Activated CD4-positive, alpha-beta T cell treated with anti-CD3 and anti-CD28 coated beads, Interleukin-2, amount 50 U/mL, for 16 hours (primary cell): ENCODE measurements at regions not wholly inside any gene's neighbourhood (a gene's known extent, or its start where the extent isn't known, plus 50 kb on each side); places are given as distances from the start of the nearest gene placed in this dataset.

ENCODE experiments used
- DNase-seq: peaks from one replicate; pipeline ENCODE4 v3.0.0-alpha.2; 2020

DNA sequence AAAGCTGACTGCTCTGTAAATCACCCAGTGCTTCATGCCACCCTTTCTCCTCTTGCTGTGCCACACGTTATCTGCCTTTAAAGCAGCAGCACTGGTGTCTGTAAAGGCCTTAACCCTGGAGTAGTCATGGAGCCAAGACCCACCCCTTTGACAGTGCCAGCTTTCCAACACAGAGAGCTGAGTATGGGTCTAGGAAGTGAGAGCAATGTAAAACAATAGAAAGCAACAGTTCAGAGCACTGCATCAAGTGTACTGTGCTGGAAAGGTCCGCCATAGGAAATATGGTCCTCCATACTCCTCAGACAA is 139.5 kb downstream of the DAD1 start:
- DNase-seq, result no peak

DNA sequence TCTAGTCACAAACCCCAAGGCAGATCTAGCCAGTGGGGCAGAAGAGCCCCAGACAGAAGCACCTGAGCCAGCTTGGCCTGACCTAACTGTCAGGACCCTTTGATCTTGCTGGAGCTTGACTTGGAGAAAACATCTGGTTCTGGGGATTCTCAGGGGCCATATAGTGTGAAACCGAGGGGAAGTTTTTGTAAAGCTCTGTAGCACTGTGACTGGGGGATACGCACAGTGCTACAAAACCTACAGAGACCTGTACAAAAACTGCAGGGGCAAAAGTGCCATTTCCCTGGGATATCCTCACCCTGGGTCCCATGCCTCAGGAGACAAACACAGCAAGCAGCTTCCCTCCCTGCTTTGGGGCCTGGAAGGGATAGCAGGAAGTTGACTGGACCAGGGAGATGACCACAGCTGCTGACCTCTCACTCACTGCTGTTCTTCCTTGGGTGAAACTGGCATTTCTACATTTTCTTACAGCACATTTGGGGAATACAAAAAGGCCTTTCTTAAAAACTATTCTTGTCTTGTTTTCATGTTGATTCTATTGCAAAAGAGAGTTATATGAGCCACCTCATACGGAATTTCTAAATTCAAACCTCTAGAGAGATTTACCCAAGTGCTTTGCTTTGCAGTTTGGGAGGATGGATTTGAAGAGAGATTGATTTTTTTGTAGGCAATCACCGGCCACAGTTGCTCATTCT is 140.0 kb downstream of the DAD1 start:
- no peak for DNase-seq

DNA sequence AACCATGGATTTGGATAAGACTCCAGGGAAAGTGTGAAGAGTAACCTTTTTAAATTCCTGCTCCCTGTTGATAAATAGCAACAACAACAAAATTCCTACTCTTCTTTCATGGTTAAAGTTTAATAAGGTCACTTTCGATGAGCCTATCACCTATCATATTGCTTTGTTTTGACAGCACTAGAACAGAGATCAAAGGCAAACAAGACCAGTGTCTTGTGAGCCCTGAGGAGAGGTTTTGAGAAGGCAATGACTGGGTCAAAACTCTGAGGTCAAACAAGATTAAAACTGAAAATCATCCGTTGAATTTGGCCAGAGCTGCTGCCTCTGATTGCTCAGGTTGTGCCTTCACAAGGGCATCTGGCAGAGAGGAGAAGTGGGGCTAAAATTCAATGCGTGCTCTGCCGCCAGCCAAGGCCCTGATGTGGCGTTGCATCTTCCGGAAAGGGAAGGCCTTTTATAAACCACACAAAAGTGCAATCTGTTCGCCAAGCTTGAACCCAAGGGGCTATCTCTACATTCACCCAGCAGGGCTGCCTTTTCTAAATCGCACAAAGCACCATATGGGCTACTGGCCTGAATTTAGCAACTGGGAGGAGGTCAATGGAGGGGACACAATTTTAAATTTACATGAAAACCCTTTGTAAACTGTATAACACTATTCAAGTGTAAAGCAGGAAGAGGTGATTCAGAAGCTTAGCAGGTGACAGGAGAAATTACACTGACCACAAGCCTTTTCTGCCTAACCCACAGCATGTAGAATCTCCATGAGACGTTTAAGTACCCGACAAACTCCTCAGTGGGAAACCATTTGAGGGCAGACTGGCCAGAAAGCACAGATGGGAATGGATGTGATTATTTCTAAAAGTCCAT is 140.8 kb downstream of the DAD1 start:
- no peak for DNase-seq

DNA sequence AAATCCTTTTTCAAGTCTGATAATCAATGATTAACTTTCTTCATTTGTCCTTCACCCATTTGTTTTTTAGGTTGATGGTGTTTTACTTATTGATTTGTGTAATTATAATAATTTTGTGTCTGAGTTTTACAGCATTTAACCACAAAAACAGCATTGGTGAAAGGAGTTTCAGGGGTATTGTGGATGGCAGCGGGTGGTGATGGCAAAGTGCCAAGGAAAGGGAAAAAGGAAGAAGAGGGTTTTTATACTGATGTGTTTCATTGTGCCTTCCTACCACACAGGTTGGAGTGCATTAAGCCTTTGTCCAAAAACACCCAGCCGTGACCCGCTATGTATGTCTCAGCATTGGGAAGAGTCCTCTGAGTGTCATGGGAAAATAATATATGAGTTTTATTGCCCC is 150.3 kb downstream of the DAD1 start:
- no peak for DNase-seq

DNA sequence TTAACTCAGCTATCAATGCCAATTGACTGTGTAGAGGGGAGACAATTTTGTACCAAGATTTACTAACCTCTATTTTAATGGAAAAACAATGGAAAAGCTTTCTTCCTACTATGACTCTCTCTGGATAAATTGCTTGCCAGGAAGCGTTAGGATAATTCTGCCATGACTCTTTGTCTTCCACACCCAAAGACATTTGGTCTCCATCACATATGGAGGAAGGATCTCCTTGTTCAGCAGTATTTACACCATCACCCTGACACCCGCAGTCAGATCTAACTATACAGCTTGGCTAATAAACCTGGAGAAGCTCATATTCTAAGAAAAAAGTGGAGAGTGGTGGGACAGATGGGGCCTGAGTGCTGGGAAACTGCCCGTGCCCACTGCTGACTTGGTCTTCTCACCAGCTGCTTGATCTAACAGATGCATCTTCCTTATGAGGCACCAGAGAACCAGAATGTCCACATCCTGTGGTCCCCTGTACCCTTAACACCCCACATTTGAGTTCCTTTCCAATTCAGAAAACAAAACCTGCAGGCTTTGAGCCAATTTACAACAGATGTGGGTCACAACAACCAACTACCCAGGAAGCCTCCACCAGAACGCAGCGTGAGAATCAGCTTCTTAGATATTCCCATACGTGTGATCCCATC is 154.0 kb downstream of the DAD1 start:
- no peak for DNase-seq

DNA sequence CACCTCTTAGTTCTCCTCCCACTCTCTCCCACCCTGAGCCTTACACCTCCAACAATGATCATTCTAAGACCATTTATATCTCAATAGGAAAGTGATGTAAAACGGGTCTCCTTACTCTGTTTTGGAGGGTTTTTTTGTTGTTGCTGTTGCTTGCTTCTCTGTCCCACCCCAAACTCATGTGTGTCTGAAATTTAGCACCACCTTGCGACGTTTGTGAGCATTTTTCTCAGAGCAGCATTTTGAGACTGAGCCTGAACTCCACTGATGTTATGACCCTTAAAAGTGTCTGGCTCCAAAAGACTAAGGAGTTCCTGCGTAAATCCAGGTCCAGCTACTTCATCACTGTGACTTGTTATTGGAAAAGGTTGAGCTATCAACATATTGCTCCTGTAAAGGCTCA is 155.0 kb downstream of the DAD1 start:
- DNase-seq, result no peak

DNA sequence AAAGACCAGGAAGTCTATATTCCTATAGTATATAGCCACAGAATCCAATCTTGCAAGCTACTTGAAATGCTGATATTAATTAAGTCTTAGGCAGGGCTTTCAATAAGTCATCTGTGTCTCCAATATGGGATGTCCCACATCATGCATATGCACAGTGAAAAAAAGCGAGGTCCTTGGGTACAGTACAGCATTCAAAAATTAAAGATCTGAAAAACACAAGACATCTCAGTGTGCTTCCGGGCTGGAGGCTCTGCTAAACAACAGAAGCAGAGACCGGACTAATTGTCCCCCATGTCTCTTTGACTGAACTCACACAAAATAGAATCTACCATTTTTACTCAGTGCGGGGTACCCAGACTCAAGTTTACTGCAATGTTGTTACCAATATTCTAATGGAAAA is 156.0 kb downstream of the DAD1 start:
- no peak for DNase-seq

DNA sequence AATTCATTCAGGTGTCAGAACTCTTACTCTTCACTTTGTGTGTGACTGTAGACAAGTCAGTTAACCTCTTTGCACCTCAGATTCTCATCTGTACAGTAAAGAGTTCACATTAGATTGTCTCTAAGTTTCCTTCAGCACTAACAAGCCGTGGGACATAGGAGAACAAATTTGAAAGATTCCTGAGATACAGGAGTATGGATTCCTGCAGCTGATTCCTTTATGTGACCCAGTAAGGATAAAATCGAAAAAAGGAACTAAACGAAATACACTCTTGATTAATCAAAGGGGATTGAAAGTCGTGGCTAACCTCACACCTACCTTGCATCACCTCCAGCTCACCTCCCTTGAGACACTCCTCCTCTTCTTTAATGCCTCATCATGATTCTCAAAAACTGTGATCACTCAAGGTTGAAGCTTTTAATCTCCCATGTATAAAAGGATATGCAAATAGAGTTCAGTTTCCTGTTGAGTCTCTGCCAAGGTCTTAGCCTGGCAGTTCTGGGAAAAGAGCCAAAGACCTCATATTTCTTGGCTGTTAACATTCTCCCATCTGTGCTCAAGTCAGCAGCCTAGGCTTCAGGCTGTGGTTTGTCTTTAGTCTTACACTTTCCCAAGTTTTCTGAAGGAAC is 156.6 kb downstream of the DAD1 start:
- DNase-seq, result no peak

DNA sequence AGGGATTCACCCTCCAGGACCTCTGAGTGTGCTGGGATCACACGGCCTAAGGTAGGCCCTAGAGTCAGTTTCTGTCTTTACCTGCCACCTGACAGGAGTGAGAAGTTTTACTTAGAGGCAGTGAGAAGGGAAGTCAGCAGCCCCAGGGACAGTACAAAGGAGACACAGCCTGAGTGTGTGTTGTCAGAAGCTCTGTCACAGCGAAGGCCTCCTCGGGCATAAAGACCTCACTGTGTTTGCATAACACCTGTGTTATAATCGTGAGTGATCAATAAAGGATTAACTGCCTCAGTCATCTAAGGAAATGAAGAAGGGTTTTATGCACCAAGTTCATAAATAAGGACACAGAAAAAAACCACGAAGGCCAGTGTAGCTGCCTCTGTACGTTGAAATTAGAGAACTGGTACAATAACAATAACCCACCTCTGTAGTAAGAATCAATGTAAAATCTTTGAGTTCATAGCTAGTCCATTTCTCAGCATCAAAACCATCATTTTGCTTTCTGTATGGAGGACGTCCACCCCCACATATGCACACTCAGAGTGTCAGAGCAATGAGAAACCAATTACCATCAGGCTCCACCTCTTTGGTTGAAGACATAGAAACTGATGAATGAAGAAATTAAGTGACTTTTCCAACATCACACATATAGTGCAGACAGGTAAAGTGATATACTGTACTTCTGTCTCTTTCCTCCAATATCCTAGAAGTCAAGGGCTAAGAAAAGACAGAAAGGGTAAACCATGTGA is 159.3 kb downstream of the DAD1 start:
- DNase-seq, result no peak

DNA sequence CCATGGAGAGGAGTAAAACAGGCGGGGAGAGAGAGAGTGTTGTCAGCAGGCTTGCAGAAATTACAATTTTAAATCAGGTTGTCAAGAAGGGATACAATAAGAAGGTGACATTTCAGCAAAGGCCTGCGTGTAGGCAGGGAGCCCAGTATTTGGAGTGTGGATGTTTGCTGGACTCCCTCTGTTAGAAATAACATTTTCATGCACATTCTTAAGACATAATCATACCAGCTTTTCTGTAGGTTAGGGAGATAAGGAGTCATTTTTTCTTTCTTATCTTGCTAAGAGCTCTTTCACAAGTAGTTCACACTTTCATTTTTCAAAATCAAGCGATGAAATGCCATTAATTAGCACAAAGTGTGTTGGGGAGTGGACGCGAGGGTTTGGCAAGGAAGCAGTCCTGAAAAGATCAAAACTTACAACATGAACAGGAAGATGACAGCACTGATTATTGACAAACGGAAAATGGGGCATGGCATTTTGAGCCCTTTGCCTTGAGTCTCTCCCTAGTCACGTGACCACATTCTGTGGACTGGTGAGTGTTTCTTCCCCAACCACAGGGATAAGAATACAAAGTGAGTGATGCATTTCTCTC is 160.2 kb downstream of the DAD1 start:
- no peak for DNase-seq

DNA sequence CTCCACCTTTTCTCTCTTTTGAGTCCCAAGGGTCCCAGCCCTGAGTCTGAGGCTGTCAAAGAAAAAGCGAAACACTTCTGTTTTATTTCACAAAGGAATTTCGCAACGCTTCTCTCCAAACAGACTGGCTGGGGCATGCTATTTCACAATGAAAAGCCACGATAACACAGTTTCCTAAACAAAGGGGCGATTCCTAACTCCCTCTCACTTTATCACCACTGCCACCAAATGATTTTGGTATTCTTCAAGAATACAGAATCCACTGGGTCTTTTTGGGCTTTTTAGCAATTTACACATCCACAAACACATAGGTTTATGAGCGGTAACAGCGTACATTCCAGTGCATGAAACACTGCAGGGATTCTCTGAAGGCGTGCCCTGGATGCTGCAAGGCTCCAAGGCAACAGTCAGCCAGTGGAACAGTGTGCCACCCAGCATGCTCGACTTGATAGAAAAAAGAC is 161.2 kb downstream of the DAD1 start:
- DNase-seq, result no peak

DNA sequence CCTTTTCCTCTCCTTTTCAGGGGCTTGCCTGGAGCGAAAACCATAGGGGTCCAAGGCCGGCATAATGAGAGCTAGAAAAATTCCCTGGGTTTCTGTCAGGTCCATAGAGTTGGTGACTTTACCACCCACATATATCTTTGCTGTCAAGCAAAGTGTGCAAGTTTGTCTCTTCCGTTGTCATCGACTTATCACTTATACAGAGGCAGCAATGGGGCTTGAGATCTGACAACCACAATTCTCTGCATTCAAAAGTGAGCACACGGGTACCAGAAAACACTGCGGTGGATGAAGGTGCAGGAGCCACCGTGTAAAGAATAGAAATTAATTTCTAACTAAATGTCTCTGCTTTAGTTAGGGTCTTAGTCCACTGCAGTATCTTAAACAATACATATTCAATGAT is 162.3 kb downstream of the DAD1 start:
- DNase-seq, result no peak

DNA sequence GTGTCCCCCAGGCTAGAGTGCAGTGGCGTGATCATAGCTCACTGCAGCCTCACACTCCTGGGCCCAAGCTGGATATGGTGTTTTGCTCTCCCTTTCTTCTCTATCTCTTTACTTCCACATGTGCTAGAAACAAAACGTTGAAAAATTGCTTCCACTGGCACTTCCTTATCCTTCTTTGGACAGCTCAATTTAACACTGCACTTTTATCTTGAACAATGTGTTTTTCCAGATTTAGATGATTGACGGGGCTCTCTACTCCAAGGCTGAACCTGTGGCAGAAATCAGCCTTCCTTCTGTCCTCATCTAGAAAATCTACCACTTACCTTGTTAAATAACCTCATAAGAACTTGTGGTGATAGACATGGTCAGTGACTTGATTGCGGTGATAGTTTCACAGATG is 165.1 kb downstream of the DAD1 start:
- no peak for DNase-seq

DNA sequence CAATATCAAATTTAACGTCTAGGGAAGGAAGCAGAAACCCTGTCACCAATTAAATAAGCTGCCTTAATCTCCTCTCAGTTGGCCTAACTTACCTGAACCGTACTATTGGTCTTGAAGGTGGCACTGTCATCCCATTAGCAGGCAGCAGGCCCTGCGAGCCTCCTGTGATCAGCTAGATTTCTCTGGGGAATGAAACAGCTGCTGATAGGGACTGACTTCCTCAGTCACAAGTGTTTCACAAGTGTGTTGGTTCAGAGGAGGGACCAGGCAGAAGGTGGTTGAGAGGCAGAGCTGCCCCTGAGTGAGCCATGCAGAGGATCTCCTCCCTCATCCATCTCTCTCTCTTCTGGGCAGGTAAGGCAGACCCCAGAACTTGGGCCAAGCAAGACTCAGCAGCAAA is 166.8 kb downstream of the DAD1 start:
- DNase-seq, result no peak

DNA sequence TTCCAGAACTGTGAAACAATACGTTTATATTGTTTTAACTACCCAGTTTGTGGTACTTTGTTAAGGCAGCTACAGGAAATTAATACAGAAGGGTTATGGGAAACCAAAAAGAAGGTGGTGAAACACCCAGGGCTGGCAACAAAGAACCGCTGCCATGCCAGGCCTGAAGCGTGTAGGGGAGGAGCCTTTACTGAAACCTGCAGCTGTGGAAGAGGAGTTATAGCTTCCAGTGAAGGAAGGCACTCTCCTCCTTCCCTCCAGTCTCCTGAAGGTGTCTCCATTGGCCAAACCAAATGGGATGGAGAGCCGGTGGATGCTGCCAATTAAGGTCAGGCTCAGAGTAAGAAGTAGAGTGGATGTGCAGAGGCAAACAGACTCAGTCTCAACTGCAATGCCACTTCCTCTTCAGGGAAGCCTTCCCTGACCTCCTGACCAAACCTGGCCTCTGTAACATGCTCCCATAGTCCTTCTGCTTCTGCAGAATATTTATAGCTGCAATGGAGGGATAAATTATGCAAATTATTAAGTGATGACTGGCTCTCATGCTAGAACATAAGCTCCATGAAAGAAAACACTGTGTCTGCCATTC is 168.3 kb downstream of the DAD1 start:
- no peak for DNase-seq

DNA sequence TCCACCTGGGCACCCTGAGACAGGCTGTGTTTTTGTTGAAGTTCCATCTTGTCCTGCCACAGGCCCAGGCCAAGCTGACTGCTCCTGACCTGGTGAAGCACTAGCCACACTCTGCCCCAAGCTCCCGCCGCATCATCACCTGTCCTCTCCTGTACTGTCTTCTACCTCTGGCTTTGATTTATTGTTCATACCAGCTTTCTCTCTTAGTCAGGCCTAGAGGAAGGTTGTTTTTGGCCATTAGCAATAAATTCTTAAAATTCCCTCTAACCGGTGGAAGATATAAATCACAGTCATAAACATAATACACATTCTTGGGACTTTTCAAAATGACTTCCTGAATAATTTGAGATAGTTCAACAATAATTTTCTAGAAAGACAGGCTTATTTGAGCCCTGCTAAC is 169.4 kb downstream of the DAD1 start:
- DNase-seq, result no peak

DNA sequence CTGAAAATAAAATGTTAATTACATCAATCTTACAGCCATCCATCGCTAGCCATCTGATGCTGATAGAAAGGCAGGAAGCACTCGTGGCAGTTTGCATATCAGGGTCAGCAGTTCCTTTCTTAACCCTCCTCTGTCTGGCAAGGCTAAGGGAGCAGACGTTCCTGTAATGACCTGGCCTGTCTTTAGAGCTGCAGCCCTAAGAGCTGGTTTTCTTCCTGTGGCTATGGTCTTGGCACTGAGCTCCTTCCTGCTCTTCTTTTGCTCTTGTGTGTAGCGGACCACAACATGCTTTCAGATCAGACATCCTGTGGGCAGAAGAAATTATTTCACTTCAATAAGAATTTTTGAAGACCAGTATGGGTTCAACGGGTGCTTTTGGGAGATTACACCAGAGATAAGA is 170.4 kb downstream of the DAD1 start:
- no peak for DNase-seq

DNA sequence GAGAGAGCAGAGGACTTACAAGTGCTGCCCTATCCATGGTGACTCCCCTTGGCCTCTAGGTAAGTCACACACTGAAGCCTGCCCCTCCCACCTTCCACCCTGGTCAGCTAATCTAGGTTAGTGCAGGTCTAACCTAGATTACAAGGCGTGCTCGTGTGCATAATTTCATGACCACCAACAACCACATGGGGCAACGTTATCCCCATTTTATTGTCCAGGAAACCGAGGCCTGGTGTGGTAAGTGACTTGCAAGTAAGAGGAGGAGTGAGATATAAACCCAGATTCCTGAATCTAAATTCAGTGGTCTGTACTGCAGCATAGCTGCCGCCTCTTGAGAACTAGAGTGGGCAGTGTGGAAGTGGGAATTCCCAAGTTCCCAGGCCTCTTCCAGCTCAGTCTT is 171.1 kb downstream of the DAD1 start:
- no peak for DNase-seq

DNA sequence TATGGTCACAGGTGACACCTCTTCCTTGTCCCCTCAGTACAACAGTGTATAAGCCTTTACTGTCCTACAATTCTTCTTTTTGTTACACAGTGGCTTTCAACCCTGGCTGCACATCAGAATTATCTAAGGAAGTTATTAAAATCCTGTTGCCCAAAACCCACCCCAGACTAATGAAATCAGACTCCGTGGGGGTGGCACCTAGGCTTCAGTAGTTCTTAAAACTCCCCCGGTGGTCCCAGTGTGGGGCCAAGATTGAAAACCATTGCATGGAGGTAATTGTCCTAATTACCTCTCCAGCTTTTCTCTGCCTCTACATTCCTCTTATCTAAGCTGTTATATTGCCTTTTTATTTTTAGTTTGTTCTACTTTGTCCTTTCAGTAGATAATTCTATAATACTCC is 172.8 kb downstream of the DAD1 start:
- no peak for DNase-seq

DNA sequence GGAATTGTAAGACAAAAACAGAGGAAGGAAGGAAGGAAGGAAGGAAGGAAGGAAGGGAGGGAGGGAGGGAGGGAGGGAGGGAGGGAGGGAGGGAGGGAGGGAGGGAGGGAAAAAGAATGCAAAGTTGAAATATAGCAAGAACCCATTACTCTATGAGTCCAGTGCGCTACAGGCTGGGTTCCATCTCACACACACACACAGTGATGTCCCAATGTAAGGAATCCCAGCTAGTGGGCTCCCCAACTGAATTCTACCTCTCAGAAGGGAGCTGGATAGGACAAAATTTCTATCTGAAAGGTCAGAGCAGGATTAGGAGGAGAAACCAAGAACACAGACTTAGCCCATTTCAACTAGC is 173.4 kb downstream of the DAD1 start:
- no peak for DNase-seq

DNA sequence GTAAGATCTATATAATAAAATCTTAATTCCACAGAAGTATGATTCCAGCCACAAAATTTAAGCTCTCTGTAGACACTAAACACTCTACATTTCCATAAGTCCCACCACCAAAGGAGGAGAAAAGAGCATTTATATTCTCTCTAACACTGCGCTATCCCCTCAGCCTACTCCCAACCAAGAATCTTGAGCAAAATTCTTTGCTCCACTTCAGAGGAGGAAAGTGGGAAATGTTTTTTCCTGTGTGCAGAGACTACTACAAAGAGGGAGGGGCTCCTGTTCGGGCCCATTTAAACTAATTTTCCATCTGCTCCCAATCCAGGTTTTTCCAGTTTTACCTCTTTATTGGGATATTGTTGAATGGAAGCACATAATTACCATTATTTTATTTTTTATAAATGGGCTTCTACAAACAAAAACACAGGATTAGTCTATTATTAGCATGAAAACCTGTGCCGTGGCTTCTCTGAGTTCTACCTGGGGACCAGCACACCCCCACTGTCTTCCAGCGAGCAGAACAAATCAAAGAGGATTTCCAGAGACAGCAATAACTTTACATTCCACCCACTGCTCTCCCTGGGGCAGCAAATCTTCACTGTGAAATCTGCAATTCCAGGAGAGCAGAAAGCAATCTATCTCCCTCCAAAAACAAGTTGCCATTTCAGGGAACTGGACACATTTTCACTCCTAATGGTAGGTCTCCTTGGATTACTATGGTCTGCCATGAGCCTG is 174.0 kb downstream of the DAD1 start:
- no peak for DNase-seq
